GM19240 (cell line): ENCODE measurements at regions not wholly inside any gene's neighbourhood (a gene's known extent, or its start where the extent isn't known, plus 50 kb on each side); places are given as distances from the start of the nearest gene placed in this dataset.
"Not testable (repeated sequence)": the region's sequence is repeated elsewhere in the genome, so short reads cannot be mapped to it uniquely, and the experiment has no call there.

Experiments
- DNase-seq: peaks from one replicate; pipeline ENCODE4 v3.0.0; 2011; ENCODE audit warnings: low spot score; ENCODE audit not compliant: insufficient read length

DNA sequence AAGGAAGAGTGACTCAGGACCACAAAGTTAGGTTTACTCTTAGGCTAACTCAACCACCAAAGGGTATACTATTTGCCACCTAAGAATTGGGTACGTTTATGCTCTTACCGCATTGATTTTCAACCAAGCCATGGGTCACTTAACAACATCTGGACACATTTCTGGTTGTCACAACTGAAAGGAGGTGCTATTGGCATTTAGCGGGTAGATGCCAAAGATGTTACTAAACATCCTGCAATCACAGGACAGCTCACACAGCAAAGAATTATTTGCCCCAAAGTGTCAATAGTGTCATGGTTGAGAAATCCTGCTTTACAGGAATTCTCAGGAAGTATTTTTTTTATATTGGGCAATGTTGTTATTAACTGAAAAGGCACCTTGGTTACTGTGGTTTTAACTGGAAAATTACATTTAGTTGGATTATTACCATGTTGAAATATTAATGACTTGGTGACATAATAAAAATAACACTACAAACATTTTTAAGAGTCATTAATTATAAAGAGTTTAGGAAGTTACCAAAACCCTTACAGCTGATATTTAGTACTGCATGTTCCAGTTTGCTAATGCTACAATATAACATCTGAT is 185.0 kb upstream of the TMEM196 start:
- no peak for DNase-seq

DNA sequence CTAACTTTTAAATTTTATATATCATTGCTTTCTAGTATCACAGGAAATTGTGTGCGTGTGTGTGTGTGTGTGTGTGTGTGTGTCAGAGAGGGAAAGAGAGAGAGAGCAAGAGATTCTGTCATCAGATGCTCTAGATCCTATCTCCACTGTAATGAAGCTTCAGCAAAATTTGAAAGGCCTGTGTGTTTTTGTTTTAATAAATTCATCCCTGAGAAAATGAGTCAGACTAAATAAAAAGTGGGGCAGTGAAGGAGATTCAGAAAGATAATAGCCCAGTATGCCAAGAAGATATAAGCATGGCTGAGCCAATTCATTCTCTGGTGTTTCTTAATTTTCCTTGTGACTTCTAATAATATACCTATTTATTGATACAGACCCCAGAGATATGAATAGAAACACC is 184.2 kb upstream of the TMEM196 start:
- no peak for DNase-seq

DNA sequence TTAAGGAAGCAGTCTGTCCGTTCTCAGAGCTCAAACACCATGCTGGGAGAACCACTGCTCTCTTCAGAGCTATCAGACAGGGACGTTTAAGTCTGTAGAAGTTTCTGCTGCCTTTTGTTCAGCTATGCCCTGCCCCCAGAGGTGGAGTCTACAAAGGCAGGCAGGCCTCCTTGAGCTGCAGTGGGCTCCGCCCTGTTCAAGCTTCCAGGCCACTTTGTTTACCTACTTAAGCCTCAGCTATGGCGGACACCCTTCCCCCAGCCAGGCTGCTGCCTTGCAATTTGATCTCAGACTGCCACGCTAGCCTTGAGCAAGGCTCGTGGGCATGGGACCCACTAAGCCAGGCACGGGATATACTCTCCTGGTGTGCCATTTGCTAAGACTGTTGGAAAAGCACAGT is 180.7 kb upstream of the TMEM196 start:
- DNase-seq: not testable (repeated sequence)

DNA sequence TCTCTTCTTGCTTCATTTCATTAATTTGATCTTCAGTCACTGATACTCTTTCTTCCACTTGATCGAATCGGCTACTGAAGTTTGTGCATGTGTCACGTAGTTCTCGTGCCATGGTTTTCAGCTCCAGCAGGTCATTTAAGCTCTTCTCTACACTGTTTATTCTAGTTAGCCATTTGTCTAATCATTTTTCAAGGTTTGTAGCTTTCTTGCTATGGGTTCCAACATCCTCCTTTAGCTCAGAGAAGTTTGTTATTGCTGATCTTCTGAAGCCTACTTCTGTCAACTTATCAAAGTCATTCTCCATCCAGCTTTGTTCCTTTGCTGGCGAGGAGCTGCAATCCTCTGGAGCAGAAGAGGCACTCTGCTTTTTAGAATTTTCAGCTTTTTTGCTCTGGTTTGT is 180.0 kb upstream of the TMEM196 start:
- not testable (repeated sequence) for DNase-seq

GRCh38 chr7:19948160-19948559 is 174.7 kb upstream of the TMEM196 start:
- DNase-seq: no peak

DNA sequence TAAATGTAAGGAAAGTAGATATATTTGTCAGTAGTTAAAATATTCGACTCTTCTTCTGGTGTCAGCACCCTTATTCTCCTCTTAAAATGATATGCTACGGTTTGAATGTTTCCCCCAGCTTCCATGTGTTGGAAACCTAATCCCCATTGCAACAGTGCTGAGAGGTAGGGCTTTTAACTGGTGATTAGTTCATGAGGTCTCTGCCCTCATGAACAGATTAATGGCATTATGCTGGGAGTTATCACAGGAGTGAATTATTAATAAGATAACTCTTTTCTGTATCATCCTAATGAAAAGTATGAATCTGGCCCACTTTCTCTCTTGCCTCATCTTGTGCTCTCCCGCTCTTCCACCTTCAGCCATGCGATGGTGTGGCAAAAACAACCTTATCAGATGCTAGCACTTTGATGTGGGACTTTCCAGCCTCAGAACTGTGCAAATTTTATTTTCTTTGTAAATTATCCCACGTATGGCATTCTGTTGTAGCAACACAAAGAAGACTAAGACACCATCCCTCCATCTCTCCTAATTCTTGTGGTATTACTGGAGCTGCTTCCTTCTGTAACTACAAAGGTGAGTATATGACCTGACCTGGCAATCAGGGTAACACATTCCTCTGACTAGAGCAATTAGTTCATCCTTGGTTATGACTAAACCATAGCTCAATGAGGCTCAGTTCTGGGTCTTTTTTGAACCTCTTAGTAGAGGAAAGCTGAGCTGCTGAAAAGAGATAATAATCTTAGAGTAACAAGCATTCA is 171.1 kb upstream of the TMEM196 start:
- DNase-seq: no peak

DNA sequence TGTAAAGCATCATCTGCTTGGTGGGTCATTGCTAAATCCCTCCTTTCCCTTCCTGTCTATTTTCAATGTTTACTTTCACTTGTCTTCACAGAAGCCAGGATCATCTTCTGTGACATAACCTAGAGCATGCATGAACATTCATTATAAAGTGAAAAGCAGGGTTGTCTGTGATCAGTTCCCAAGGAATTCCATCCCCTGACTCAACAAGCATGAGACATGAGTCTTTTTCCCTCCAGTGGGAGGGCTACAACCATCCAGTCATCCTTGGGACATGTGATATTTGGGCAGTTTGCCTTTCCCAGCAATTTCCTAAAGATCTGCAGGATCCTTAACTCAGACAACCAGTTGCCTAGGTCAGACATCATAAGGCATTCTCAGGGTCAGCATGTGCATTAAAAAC is 166.3 kb upstream of the TMEM196 start:
- DNase-seq: no peak

- no peak for DNase-seq
Observed at GRCh38 chr7:19932549-19933249, 159.3 kb upstream of the TMEM196 start.

GRCh38 chr7:19930851-19931250 is 157.4 kb upstream of the TMEM196 start:
- DNase-seq: no peak

- no peak for DNase-seq
Observed at GRCh38 chr7:19930051-19930450, 156.6 kb upstream of the TMEM196 start.

DNA sequence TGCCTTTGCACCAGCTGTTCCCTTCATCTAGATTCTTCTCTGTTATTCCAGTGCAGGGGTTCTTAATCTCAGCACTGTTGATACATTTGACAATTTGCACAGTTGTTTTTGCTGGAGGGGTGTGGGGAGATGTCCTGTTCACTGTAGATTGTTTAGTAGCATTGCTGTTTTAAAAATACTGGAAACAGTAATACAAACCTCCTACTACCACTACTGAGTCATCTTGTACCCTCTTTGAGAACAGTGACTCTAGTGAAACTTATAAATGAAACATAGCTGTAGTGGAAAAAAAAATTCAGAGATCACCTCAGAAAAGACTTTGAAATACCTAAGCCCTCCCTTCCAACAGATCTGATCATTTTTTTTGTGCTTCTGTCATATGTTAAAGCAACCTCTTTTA is 154.8 kb upstream of the TMEM196 start:
- no peak for DNase-seq

DNA sequence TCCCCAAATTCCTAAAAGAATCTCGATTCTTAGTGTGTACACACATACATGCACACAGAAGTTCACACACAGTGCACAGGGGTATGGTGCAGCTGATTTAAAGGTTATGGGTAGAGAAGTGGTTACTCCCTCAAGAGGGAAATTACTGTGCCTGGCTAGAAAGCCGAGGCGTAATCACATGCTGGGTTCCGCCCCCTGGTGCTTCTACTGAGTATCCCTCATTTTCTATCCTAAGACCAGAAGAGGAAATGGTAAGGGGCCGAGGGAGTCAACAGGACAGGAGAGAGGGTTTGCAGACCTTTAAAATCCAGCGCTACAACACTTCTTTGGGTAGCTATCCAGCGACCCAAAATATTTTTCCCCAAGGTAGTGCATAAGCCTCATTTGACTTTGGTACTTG is 147.3 kb upstream of the TMEM196 start:
- no peak for DNase-seq

GRCh38 chr7:19920166-19920565 is 146.7 kb upstream of the TMEM196 start:
- no peak for DNase-seq

GRCh38 chr7:19919261-19920095 is 146.1 kb upstream of the TMEM196 start:
- DNase-seq: no peak

- no peak for DNase-seq
Observed at GRCh38 chr7:19916046-19916445, 142.6 kb upstream of the TMEM196 start.

GRCh38 chr7:19915596-19915995 is 142.2 kb upstream of the TMEM196 start:
- DNase-seq: no peak

- no peak for DNase-seq
Observed at GRCh38 chr7:19914866-19915265, 141.4 kb upstream of the TMEM196 start.

- no peak for DNase-seq
Observed at GRCh38 chr7:19900118-19900517, 126.7 kb upstream of the TMEM196 start.

GRCh38 chr7:19899529-19899928 is 126.1 kb upstream of the TMEM196 start:
- no peak for DNase-seq

- DNase-seq: not testable (repeated sequence)
Observed at GRCh38 chr7:19882893-19883292, 109.5 kb upstream of the TMEM196 start.

GRCh38 chr7:19872094-19872493 is 98.7 kb upstream of the TMEM196 start:
- DNase-seq: no peak

- no peak for DNase-seq
Observed at GRCh38 chr7:19871102-19871501, 97.7 kb upstream of the TMEM196 start.
